HG03571 (cell line): ENCODE measurements at regions not wholly inside any gene's neighbourhood (a gene's known extent, or its start where the extent isn't known, plus 50 kb on each side); places are given as distances from the start of the nearest gene placed in this dataset.

Experiments
- ATAC-seq: cut with Tn5 transposase; IDR thresholded peaks from one replicate; pipeline ENCODE4 v1.9.1; 2021; ENCODE audit not compliant: unreplicated experiment

DNA sequence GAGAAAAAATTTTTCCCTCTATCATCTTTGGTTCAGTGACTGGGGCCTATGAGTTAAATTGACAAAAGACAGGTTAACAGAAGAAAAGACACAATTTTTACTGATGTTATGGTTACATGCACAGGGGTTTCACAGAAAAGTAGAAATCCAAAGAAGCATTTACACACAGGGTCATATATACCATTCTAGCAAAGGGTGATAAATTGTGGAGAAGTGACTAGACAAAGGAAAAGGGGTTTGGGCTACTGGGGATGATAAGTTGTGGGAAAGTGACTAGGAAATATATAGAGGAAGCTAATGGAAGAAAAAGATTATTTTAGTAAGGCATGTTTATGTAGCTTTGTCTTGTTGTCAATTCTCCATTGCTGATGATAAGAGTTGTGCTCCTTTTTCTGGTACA is 276.7 kb upstream of the JARID2 start:
- no peak for ATAC-seq

DNA sequence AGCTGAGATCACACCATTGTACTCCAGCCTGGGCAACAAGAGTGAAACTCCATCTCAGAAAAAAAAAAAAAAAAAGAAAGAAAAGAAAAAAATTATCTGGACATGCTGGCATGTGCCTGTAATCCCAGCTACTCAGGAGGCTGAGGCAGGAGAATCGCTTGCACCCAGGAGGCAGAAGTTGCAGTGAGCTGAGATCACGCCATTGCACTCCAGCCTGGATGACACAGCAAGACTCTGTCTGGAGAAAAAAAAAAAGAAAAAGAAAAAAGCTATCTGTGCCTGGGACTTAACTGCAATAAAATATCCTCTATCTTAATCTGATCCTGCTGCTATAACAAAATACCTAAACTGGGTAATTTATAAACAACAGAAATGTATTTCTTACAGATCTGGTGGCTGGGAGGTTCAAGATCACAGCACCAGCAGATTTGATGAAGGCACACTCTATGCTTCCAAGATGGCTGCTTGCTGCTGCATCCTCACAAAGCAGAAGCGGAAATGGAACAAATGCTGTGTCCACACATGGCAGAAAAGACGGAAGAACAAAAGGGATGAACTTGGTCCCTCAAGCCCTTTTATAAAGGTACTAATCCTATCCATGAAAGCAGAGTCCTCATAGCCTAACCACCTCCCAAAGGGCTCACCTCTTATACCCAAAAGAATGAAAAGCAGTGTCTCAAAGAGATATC is 273.3 kb upstream of the JARID2 start:
- ATAC-seq, result no peak

DNA sequence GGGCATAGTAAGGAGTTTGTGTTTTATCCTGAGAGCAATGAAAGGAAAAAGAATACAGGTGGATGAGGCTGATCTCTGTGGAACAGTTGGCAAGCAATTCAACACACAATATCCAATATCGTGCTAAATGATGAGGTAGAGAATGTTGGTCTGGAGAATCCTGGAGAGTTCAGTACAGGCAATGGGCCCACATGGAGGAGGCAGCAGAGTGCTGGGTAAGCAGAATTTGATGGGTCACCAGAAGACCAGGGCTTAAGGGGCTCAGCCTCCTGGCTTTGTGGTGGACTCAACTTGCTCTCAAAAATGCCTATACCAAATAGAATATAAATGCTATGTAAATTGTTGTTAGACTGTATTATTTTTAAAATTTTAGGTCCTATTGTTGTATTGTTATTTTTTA is 271.5 kb upstream of the JARID2 start:
- ATAC-seq, result no peak

DNA sequence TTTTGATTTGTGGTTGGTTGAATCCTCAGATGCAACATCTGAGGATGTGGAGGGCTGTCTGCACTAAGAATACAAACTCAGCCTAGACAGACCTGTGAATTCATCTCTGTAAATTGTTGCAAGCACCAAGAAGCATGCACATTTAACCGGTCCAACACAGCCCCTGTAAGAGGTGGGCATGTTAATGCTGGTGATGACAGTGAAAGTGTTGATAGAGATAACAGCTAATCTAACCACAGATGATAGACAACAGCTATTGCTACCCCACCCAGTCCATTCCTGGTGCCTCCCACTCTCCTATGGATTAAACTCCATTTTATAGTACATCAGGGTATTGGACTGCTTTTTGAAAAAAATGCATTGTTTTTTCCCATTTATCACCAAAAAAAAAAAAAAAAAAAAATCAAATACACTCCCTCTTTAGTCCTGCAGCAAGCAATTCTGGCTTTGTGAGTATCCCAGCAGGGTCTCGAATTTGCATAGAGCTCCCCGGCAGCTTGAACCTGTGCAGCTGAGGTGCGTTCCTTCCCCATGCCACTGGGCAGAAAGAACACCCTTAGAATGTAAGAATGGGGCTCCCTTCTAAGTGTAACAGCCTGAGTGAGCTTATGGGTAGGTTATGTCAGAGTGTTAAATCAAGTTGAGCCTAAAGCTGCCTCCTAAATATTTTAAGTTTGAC is 270.9 kb upstream of the JARID2 start:
- ATAC-seq, result no peak

DNA sequence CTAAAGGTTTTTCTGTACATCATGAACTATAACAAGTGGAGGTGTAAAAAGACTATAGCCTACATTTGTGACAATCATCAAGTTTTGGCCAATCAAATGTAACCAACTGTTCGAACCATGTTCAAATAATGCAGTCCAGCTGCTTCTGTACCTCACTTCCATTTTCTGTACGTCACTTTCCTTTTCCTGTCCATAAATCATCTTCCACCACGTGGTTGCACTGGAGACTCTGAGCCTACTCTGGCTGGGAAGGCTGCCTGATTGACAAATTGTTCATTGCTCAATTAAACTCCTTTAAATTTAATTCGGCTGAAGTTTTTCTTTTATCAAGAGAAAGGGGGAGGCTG is 270.4 kb upstream of the JARID2 start:
- no peak for ATAC-seq

DNA sequence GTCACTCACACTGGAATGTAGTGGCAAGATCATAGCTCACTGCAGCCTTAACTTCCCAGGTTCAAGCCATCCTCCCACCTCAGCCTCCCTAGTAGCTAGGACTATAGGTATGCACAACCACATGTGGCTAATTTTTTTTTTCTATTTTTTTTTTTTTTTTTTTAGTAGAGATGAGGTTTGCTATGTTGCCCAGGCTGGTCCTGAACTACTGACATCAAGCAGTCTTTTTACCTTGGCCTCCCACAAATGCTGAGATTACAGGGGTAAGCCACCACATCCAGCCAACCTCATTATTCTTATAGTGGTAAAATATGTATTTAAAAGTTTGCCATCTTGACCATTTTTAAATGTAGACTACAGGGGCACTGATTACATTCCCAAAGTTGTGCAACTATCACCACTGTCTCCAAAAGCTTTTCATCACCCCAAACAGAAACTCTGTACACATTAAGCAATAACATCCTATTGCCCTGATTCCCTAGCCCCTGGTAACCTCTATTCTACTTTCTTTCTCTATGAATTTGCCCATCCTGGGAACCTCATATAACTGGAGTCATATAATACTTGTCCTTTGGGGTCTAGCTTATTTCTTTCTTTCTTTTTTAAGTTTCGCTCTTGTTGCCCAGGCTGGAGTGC is 268.0 kb upstream of the JARID2 start:
- ATAC-seq, result no peak

DNA sequence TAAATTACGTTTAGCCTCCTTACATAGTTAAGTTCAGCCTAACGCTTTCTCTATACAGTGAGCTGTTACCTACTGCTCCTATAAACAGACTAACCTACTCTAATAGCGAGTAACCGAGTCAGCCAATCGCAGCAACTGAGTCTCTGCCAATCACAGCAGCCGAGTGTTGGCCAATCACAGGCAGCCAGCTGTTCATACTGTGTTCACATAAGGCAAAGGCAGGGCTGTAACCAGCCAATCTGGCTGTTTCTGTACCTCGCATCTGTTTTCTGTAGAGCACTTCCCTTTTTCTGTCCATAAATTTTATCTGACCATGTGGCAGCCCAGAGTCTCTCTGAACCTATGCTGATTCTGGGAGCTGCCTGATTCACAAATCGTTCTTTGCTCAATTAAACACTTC is 263.9 kb upstream of the JARID2 start:
- ATAC-seq, result no peak

DNA sequence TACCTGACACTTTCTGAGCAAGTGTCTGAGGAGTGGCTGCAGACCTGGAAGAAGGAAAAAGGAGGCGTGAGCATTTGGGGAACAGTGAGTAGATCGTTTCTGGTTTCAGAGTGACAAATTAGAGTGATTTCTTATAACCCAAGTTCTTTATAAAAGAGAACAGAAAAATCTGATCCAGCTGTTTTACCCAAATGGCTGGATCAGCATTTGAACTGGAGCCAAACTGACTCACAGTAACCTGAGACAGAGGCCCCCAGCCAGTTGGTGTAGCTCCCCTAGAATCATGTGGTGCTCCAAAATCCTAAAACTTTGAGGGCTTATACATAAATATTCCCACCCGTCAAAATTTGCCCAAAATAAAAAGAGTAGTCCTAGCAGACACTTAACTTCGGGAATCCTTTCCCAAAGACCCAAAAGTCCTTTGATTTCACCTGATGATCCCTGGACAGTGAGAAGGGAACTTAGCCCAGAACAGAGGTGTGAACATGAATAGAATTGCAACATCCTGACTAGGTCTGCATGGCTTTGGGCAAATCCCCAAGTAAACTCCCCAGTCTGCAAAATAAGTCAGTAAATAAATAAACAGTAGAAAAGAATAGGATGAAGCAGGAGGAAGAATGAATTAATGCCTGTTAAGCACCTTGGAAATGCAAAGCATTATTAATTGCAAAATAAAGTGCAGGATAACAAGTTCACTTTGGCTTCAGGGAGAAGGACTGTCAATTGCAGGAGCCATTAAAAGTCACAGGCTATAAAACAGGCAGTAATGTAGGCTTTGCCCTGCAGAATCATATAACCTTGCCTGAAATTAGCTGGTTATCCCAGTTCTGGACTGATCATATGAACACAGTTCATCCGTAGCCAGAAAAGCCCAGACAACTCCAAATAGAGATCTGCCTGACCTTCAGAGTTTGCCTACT is 262.0 kb upstream of the JARID2 start:
- ATAC-seq, result no peak

DNA sequence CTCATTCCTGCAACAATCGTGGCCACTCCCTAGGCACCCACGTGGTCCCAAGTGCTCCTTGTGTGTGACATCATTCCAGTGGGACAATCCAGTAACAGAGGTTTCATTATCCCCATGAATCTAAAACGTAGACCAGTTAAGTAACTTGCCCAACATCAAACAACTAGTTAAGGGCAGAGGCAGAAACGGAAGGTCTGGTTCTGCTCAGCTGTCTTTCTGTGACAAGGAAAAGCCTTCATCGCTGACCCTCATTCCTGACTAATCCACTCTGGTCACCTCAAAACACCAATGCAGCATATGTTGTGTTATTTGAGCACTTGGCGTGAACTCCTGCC is 261.4 kb upstream of the JARID2 start:
- ATAC-seq, result no peak

DNA sequence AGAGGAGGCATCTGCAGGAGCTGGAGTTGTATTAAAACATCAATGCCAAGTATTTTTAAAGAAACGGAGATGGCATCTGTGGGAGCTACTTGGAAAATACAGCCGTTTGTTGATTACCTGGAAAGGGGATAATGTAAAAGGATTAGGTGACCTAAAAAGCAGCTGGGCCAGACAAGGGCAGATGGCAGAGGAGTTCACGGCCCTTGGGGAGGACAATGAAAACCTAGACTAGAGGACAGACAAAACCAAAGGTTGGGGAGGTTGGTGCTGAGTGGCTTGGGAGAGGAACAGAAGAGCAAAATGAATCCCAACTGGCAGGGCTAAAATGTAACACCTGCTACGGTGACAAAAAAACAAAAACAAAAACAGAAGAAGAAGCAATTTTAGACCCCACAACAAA is 260.5 kb upstream of the JARID2 start:
- no peak for ATAC-seq

DNA sequence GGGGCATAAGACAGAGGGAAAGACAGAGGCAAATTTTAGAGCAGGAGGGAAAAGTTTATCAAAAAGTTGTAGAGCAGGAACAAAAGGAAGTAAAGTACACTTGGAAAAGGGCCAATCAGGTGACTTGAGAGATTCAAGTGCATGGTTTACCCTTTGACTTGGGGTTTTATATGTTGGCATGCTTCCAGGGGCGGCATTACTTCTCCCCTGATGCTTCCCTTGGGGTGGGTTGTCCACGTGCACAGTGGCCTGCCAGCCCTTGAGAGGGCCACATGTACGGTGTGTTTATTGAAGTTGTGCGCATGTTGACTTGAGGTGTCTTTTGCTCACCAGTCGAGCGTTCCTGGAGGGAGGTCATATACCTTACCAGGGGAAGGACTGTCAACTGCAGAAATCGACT is 259.5 kb upstream of the JARID2 start:
- ATAC-seq, result no peak

DNA sequence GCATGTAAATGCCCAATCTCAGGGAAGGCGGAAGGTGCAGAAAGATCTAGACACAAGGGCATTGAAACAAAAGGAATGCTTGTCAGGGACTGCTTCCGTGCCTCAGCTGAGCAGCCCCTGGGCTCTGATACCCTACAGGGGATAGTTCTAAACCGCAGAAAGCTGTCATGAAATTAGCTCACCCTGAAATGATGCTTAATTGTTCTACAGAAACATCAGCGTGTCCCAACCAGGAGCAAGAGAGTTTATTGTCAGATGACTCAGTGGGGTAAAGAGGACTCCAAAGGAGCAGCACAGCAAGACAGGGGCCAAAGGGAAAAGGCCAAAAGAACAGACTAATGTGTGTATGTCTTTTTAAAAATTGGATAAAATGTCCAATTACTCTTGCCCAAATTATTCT is 258.4 kb upstream of the JARID2 start:
- no peak for ATAC-seq

DNA sequence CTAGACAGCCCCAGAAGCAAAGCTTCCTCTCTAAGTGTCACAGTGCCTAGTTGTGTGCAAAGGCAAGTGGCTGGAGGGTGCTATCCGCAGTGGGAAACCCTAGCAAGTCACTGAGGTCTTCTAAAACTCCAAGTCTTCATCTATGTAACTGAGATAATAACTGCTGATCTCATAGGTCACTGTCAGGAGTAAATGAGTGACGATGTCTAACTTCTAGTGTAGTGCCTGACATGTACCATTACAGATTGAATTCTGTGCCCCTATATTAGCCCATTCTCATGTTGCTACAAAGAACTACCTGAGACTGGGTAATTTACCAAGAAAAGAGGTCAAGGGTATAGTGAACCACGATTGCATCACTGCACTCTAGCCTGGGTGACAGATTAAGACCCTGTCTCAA is 253.5 kb upstream of the JARID2 start:
- ATAC-seq, result no peak

DNA sequence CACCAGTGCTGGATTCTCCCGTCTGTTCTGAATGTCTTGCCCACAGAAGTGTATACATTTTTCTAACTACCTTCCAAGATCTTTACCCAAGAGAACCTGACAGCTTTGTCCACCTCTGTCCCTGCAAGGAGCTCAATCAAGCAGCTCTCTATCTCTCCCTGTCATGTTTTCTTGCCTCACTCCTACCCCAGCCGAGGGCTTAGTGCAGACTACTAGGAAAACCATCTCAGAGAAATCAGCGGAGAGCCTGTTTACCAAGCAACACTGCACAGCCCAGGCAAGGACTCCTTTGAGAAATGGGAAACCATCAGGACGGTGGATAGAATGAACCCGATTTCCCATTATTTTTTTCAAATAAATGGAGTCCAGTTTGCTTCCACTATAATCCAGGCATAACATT is 250.7 kb upstream of the JARID2 start:
- no peak for ATAC-seq

DNA sequence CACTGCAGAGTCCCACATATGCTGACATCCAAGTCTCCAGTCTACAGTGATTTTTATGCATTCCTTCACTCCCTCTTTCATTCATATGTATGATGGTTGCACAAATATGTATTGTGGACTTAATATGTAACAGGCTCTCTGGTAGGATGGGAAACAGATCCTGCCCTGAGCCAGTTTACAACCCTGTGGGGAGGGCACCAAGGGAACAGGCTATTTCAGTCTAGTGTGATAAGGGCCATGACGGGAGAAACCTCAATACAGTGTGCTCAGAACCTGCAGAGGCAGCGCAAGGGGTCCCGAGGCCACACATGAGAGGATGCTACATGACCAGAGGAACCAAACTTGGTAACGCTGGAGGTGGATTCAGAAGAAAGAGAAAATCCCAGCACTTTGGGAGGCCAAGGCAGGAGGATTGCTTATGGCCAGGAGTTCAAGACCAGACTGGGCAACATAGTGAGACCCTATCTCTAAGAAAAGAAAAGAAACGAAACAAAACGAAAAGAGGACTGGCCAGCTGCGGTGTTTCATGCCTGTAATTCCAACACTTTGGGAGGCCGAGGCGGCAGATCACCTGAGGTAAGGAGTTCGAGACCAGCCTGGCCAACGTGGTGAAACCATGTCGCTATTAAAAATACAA is 249.8 kb upstream of the JARID2 start:
- ATAC-seq, result no peak

DNA sequence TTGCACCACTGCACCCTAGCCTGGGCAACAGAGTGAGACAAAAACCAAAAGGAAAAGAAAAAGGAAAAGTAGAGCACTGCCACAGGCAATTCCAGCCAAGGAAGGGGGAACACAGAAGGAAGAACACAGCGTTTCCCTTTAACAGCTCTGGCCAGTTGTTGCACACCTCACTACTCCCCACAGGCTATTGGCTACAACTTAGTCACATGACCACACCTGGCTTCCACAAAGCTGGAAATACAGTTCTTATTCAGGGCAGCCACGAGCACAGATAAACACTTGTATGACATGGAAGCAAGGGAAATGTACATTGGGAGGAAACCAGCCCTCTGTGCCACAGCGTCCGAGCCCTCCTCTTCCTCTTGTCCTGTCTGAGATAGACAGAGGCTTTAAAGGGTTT is 249.0 kb upstream of the JARID2 start:
- ATAC-seq, result no peak

DNA sequence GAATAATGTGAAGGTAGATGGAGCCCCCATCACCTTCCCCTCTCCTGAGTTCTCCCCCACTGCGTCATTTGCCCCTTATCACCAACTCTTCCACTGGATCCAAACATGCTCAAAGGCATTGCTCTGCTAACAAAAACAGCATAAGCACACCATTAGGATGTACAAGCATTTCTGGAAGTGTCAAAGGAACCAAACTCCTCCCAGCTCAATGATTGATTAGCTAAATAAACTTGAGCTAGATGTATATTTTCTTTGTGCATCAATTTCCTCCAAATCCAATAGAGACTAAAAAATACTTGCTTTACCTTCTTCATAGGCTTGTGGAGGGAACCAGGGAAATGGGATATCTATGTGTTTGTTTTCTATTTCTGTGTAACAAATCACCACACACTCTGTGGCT is 248.4 kb upstream of the JARID2 start:
- no peak for ATAC-seq

DNA sequence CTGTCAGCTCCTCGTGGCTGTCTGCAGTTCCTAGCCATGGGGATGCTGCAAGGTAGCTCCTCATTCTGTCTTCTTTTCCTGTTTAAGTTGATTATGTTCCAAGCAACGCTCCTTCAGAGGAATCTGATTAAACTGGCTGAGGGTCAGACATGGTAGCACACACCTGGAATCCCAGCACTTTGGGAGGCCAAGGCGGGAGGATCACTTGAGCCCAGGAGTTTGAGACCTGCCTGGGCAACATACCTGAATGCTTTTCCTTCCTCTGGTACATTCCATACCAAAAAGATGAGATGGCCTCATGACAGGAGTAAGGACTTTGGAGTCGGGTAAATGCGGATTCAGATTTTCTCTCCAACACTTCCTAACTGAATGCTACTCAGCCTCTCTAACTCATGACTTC is 246.8 kb upstream of the JARID2 start:
- ATAC-seq, result no peak

DNA sequence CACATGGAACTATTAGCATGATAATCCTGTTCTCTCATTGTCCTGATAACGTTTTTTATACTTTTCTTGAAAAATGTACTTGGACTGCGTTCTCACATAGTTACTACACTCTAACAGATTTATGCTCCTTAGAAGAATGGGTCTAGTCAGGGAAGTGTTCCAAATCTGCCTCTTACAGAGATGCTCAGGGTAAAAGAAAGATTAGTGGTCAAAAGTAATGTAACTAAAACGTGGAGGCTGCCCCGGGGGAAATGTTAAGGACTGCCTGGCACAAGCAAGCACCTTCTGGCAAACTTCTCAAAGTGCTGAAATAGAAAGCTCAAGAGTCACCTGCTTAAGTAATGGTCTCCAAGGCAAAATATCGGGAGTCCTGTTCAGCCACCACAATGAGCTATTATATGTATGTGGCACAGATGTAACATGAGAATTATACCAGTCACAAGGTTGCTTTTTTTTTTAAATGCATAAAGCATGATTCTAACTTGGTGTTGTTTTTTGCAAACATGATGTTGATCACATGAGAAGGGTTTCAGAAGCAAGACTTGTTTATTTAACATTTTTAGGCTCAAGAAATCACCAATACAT is 244.5 kb upstream of the JARID2 start:
- no peak for ATAC-seq

DNA sequence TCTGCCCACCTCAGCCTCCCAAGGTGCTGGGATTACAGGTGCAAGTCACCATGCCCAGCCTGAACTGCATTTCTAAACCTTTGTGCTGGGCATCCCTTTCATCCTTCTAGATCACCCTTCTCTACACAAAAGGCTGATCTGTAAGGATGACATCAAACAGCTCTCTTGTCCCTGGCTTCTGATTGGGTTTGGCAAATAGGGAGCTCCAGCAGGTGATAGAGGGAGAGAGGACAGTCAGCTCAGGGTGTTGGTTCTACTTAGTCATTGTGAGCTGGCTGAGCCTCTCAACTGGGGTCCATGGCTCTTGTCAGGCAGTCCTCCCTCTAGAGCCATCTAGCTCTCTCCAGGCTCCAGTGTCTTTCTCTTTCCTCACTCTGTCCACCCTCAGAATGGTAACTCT is 237.6 kb upstream of the JARID2 start:
- no peak for ATAC-seq

DNA sequence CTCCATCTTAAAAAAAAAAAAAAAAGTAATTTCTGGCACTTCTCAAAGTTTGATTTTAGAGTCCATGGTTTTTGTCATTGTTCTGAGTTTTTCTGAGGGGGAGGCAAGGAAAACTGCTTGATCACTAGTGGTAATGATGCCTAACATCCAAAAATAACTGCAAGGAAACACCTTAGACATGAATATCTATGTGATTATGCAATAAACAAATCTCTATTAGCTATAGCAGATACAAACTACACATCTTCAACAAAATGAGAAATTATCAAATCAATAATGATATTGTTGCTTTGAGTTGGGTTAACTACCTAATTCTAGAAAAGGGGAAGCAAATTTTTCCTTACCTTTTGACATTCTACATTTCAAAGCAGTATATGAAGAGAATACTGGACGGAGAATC is 230.9 kb upstream of the JARID2 start:
- no peak for ATAC-seq
